Panc1 (cell line): ENCODE measurements at regions not wholly inside any gene's neighbourhood (a gene's known extent, or its start where the extent isn't known, plus 50 kb on each side); places are given as distances from the start of the nearest gene placed in this dataset.

Experiments used
- ATAC-seq: fragments of 200-7000 bp; cut with Tn5 transposase; 2 replicates; pipeline ENCODE4 v1.9.1; 2020; ENCODE audit warnings: mild to moderate bottlenecking, moderate library complexity
- BruUV-seq: library from RNA; stranded (reverse); fragments of 400-500 nt; replicated peaks from 2 replicates; lab custom pipeline; 2021; lab: Mats Ljungman, UMichigan
- CTCF ChIA-PET: fragments of 300-600 bp; sonication (Branson Sonifier 250); formaldehyde crosslinking; loops from one replicate; lab custom pipeline; 2022; ENCODE audit warnings: antibody characterized with exemption; lab: Charles Lee
- POLR2A ChIA-PET: fragments of 300-600 bp; sonication (Branson Sonifier 250); formaldehyde crosslinking; loops from one replicate; lab custom pipeline; 2022; ENCODE audit warnings: antibody characterized with exemption; lab: Charles Lee
- DNase-seq: peaks from one replicate; pipeline ENCODE4 v3.0.0-alpha.2; 2010; ENCODE audit warnings: low read depth, low spot score
- H3K27ac ChIP-seq: 2 replicates; pipeline ENCODE4 v1.5.1; 2011; ENCODE audit warnings: mild to moderate bottlenecking, low read length, inconsistent platforms
- H3K27me3 ChIP-seq: fragments of 200-500 bp; sonication (Bioruptor generic); 2 replicates; pipeline ENCODE4 v1.6.0; 2014; ENCODE audit warnings: low read length, inconsistent platforms; ENCODE audit not compliant: control insufficient read depth, insufficient read depth
- H3K36me3 ChIP-seq: fragments of 200-500 bp; sonication (Bioruptor generic); 2 replicates; pipeline ENCODE4 v1.5.1; 2014; ENCODE audit warnings: inconsistent platforms, mild to moderate bottlenecking, low read length, moderate library complexity; ENCODE audit not compliant: control insufficient read depth, insufficient read depth
- H3K4me1 ChIP-seq: 2 replicates; pipeline ENCODE4 v1.5.1; 2011; ENCODE audit warnings: inconsistent platforms, mild to moderate bottlenecking, low read length, moderate library complexity; ENCODE audit not compliant: control insufficient read depth, insufficient read depth
- H3K4me3 ChIP-seq, 2 experiments: 2 replicates each; pipeline ENCODE4 v1.5.1; 2011 to 2012; ENCODE audit warnings: low read depth in 2 of 2, low read length in 2 of 2, mild to moderate bottlenecking in 2 of 2, inconsistent platforms in 1 of 2, moderate library complexity in 1 of 2
- H3K9me3 ChIP-seq: fragments of 200-500 bp; sonication (Bioruptor generic); 2 replicates; pipeline ENCODE4 v1.5.1; 2014; ENCODE audit warnings: low read depth, mild to moderate bottlenecking, inconsistent platforms, low read length, moderate library complexity; ENCODE audit not compliant: control insufficient read depth, insufficient read depth
- POLR2AphosphoS5 ChIP-seq: IDR thresholded peaks from 2 replicates; pipeline ENCODE4 v1.6.1; 2012; ENCODE audit warnings: mild to moderate bottlenecking, low read depth, low read length, moderate library complexity
- REST ChIP-seq, 2 experiments: IDR thresholded peaks; 2 replicates each; pipeline ENCODE4 v1.6.1; 2011 to 2012; ENCODE audit warnings: low read depth in 2 of 2, control low read depth in 1 of 2, low read length in 1 of 2, mild to moderate bottlenecking in 1 of 2, moderate library complexity in 1 of 2; ENCODE audit not compliant: insufficient read depth in 1 of 2
- SIN3A ChIP-seq: IDR thresholded peaks from 2 replicates; pipeline ENCODE4 v1.6.1; 2012; ENCODE audit warnings: low read depth, mild to moderate bottlenecking, low read length, moderate library complexity, borderline replicate concordance; ENCODE audit not compliant: insufficient read depth
- TCF7L2 ChIP-seq: IDR thresholded peaks from 2 replicates; pipeline ENCODE4 v1.6.1; 2011; ENCODE audit warnings: mild to moderate bottlenecking, low read depth, low read length, inconsistent platforms
- in situ Hi-C: cut with HindIII; loops from 2 replicates; pipeline ENCODE4 v1.10.0; 2016; ENCODE audit warnings: low sequenced_read_pairs, low pct_unique_long_range_greater_than_20kb
- intact Hi-C: fragments of 100-400 bp; cut with micrococcal nuclease; formaldehyde crosslinking; loops from one replicate; pipeline ENCODE4 v1.10.0; 2022; ENCODE audit not compliant: unreplicated experiment
- TF ChIP-seq, protein P1 (sequence below): fragments of 450-650 bp; IDR thresholded peaks from 2 replicates; pipeline ENCODE4 v1.5.1; 2017; ENCODE audit warnings: mild to moderate bottlenecking

DNA sequence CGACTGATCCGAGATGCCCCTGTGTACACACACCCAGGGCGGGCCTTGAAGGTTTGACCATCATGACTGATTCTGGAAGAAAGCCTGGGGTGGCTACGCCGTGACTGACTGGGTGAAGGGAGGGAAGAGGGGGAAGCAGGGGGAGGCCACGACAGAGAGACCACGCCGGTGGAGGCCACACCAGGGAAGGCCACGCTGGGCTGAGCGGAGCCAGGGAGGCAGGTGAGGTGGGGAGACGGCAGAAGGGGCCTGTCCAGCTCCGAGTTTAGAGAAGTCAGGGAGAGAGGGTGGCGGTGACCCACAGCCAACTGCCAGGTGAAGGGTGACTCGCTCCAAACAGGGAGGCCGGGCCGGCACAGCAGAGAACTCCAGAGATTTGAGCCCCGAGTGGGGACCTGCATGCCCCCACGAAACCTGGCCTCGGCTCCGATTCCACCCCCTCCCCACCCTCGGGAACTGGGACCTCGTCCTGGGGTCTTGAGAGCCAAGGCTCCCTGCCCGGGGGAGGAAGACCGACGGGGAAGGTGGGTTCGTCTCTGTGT lies 102.6 kb downstream of the PTPRS start:
- Histone ChIP-seq H3K36me3 (no peaks in the 10 kb centered on the region), H3K27ac (no peak overlapping the region), H3K27me3 (no peaks in the 10 kb centered on the region), H3K4me3 (no peak overlapping the region), H3K9me3 (no peaks in the 10 kb centered on the region), H3K4me1 (no peaks in the 10 kb centered on the region)
- ATAC-seq (no peak), DNase-seq (no peak)
- in situ Hi-C loops: no loop called here
- intact Hi-C loops: no loop called here
- ChIA-PET POLR2A (no interaction called here), CTCF (no interaction called here)
- TF ChIP-seq SIN3A: no peak
- TF ChIP-seq REST (IDR thresholded peaks at IDR 0.05; ENCODE audit: insufficient read depth in 1 of 2, low read depth in 2 of 2, low read length in 1 of 2): no peak
- TF ChIP-seq, protein P1, sequence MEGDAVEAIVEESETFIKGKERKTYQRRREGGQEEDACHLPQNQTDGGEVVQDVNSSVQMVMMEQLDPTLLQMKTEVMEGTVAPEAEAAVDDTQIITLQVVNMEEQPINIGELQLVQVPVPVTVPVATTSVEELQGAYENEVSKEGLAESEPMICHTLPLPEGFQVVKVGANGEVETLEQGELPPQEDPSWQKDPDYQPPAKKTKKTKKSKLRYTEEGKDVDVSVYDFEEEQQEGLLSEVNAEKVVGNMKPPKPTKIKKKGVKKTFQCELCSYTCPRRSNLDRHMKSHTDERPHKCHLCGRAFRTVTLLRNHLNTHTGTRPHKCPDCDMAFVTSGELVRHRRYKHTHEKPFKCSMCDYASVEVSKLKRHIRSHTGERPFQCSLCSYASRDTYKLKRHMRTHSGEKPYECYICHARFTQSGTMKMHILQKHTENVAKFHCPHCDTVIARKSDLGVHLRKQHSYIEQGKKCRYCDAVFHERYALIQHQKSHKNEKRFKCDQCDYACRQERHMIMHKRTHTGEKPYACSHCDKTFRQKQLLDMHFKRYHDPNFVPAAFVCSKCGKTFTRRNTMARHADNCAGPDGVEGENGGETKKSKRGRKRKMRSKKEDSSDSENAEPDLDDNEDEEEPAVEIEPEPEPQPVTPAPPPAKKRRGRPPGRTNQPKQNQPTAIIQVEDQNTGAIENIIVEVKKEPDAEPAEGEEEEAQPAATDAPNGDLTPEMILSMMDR: no peak
- TF ChIP-seq POLR2AphosphoS5: no peak
- TF ChIP-seq TCF7L2: no peak
- BruUV-seq: no TSS peak

GRCh38 chr19:5237190-5237780 lies 103.3 kb downstream of the PTPRS start:
- TF ChIP-seq POLR2AphosphoS5: no peak
- no peaks in the 10 kb centered on the region for H3K9me3 ChIP-seq
- H3K4me1 ChIP-seq: no peaks in the 10 kb centered on the region
- no peaks in the 10 kb centered on the region for H3K36me3 ChIP-seq
- ATAC-seq (no peak), DNase-seq (no peak)
- POLR2A ChIA-PET: no interaction called here
- intact Hi-C loops (no loop called here), in situ Hi-C loops (no loop called here)
- BruUV-seq: no TSS peak
- H3K27me3 ChIP-seq: no peaks in the 10 kb centered on the region
- CTCF ChIA-PET: no interaction called here
- H3K27ac ChIP-seq: no peak overlapping the region
- H3K4me3 ChIP-seq: no peak overlapping the region

GRCh38 chr19:5235458-5236219 lies 105.0 kb downstream of the PTPRS start:
- ChIA-PET POLR2A (no interaction called here), CTCF (interaction anchor here (0.5 kb wide), 1 partner anchor 57 kb away, joined by 7 read pairs; no protein-coding TSS in a partner anchor)
- Histone ChIP-seq H3K27me3 (no peaks in the 10 kb centered on the region), H3K36me3 (no peaks in the 10 kb centered on the region), H3K4me1 (no peaks in the 10 kb centered on the region), H3K4me3 (no peak overlapping the region), H3K9me3 (no peaks in the 10 kb centered on the region), H3K27ac (no peak overlapping the region)
- in situ Hi-C loops: no loop called here
- no peak for ATAC-seq
- no TSS peak for BruUV-seq
- no peak for TF ChIP-seq SIN3A
- TF ChIP-seq, protein P1: no peak
- no peak for TF ChIP-seq POLR2AphosphoS5
- TF ChIP-seq TCF7L2: no peak
- TF ChIP-seq REST (IDR thresholded peaks at IDR 0.05; ENCODE audit: insufficient read depth in 1 of 2, low read depth in 2 of 2, low read length in 1 of 2): no peak
- intact Hi-C loops: no loop called here
- no peak for DNase-seq
